Loucy (cell line): ENCODE measurements at regions not wholly inside any gene's neighbourhood (a gene's known extent, or its start where the extent isn't known, plus 50 kb on each side); places are given as distances from the start of the nearest gene placed in this dataset.

ENCODE experiments used
- EZH2phosphoT487 ChIP-seq: fragments of 200-600 bp; IDR thresholded peaks from 2 replicates; pipeline ENCODE4 v1.6.1; 2018; ENCODE audit warnings: antibody characterized with exemption, mild to moderate bottlenecking, moderate library complexity, borderline replicate concordance
- TF ChIP-seq, protein P1 (sequence below): fragments of 200-600 bp; sonication (generic); conservative IDR thresholded peaks from 2 replicates; pipeline ENCODE4 v1.5.1; 2014; ENCODE audit warnings: mild to moderate bottlenecking, antibody characterized with exemption, low read length

GRCh38 chr7:130899638-130900401 lies 165.8 kb upstream of the KLF14 start:
- TF ChIP-seq, protein P1, sequence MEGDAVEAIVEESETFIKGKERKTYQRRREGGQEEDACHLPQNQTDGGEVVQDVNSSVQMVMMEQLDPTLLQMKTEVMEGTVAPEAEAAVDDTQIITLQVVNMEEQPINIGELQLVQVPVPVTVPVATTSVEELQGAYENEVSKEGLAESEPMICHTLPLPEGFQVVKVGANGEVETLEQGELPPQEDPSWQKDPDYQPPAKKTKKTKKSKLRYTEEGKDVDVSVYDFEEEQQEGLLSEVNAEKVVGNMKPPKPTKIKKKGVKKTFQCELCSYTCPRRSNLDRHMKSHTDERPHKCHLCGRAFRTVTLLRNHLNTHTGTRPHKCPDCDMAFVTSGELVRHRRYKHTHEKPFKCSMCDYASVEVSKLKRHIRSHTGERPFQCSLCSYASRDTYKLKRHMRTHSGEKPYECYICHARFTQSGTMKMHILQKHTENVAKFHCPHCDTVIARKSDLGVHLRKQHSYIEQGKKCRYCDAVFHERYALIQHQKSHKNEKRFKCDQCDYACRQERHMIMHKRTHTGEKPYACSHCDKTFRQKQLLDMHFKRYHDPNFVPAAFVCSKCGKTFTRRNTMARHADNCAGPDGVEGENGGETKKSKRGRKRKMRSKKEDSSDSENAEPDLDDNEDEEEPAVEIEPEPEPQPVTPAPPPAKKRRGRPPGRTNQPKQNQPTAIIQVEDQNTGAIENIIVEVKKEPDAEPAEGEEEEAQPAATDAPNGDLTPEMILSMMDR: no peak
- TF ChIP-seq EZH2phosphoT487: no peak
